NCI-H1930 (cell line): ENCODE measurements at regions not wholly inside any gene's neighbourhood (a gene's known extent, or its start where the extent isn't known, plus 50 kb on each side); places are given as distances from the start of the nearest gene placed in this dataset.

Experiments used
- DNase-seq, 2 experiments: peaks; one replicate each; lab custom pipeline; 2025; lab: John Stamatoyannopoulos, UW

GRCh38 chr7:118696879-118697278 is 472.4 kb downstream of the ANKRD7 start:
- no peak for DNase-seq

GRCh38 chr7:118699222-118699621 is 474.7 kb downstream of the ANKRD7 start:
- DNase-seq, result no peak

- DNase-seq, result no peak
Observed at GRCh38 chr7:118708741-118709140, 484.2 kb downstream of the ANKRD7 start.

GRCh38 chr7:118711688-118712087 is 487.2 kb downstream of the ANKRD7 start:
- no peak for DNase-seq

- no peak for DNase-seq
Observed at GRCh38 chr7:118713039-118713438, 488.5 kb downstream of the ANKRD7 start.

GRCh38 chr7:118720632-118721031 is 496.1 kb downstream of the ANKRD7 start:
- no peak for DNase-seq

GRCh38 chr7:118731854-118732253 is 507.4 kb downstream of the ANKRD7 start:
- no peak for DNase-seq

- no peak for DNase-seq
Observed at GRCh38 chr7:118734541-118734940, 510.0 kb downstream of the ANKRD7 start.

- DNase-seq, result no peak
Observed at GRCh38 chr7:118735441-118735840, 510.9 kb downstream of the ANKRD7 start.

- DNase-seq, result no peak
Observed at GRCh38 chr7:118737935-118738334, 513.4 kb downstream of the ANKRD7 start.

- DNase-seq, result no peak
Observed at GRCh38 chr7:118745927-118746326, 521.4 kb downstream of the ANKRD7 start.

- no peak for DNase-seq
Observed at GRCh38 chr7:118747473-118747872, 523.0 kb downstream of the ANKRD7 start.

GRCh38 chr7:118753479-118753878 is 529.0 kb downstream of the ANKRD7 start:
- DNase-seq, result no peak

- DNase-seq, result no peak
Observed at GRCh38 chr7:118754608-118755007, 530.1 kb downstream of the ANKRD7 start.

GRCh38 chr7:118755067-118755625 is 530.6 kb downstream of the ANKRD7 start:
- no peak for DNase-seq

GRCh38 chr7:118757066-118757465 is 532.6 kb downstream of the ANKRD7 start:
- DNase-seq, result no peak

- no peak for DNase-seq
Observed at GRCh38 chr7:118758582-118758981, 534.1 kb downstream of the ANKRD7 start.

- DNase-seq, result no peak
Observed at GRCh38 chr7:118759921-118760320, 535.4 kb downstream of the ANKRD7 start.

GRCh38 chr7:118762451-118762850 is 537.9 kb downstream of the ANKRD7 start:
- no peak for DNase-seq

GRCh38 chr7:118764221-118764620 is 539.7 kb downstream of the ANKRD7 start:
- DNase-seq, result no peak

GRCh38 chr7:118771672-118772071 is 547.2 kb downstream of the ANKRD7 start:
- no peak for DNase-seq

- DNase-seq, result no peak
Observed at GRCh38 chr7:118777308-118777707, 552.8 kb downstream of the ANKRD7 start.

- DNase-seq, result no peak
Observed at GRCh38 chr7:118792682-118793081, 568.2 kb downstream of the ANKRD7 start.

- DNase-seq, result no peak
Observed at GRCh38 chr7:118793582-118793981, 569.1 kb downstream of the ANKRD7 start.

- no peak for DNase-seq
Observed at GRCh38 chr7:118794419-118794818, 569.9 kb downstream of the ANKRD7 start.
